ENCODE measurements at regions not wholly inside any gene's neighbourhood (a gene's known extent, or its start where the extent isn't known, plus 50 kb on each side); places are given as distances from the start of the nearest gene placed in this dataset.

DNA sequence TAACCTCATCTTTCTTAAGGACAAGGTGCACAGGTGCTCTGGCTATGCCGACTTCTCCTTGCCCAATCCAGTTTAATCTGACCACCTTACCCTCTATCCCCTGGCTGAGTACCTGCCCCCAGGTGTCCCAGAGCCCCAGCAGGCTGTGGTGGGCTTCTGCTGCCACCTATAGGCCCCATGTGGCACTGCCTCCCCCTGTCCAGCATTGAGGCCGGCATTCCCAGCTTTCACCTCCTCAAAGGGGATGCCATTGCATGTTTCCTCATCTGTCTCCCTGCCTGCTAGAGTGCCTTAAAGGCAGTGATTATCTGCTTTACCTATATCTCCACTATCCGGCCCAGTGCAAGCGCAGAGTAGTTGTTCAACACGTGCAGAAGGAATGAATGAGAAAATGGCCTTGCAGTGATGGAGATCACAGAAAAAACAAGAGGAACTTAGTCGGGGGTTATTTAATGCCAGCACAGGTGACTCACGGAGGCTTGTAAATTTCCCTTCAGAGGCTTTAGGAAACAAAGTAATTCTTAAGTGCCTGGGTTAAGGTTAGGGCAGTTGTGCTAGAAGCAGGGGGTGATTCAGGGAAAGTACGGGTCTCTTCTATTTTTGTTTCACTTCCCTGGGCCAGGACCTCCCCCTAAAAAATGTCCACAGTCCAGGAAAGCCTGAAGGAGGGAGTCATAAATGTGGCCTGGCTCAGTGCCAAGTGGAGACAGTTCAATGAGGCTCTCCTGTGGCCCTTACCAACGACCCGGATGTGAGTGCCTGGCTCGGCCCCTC, 131.8 kb upstream of the NGF start:
- H3K4me3 ChIP-seq (ENCODE audit: low read depth, low read length): no peak overlapping the region
- DNase-seq (ENCODE audit: low read depth): peak; percentile 28
- TF ChIP-seq, protein P1, sequence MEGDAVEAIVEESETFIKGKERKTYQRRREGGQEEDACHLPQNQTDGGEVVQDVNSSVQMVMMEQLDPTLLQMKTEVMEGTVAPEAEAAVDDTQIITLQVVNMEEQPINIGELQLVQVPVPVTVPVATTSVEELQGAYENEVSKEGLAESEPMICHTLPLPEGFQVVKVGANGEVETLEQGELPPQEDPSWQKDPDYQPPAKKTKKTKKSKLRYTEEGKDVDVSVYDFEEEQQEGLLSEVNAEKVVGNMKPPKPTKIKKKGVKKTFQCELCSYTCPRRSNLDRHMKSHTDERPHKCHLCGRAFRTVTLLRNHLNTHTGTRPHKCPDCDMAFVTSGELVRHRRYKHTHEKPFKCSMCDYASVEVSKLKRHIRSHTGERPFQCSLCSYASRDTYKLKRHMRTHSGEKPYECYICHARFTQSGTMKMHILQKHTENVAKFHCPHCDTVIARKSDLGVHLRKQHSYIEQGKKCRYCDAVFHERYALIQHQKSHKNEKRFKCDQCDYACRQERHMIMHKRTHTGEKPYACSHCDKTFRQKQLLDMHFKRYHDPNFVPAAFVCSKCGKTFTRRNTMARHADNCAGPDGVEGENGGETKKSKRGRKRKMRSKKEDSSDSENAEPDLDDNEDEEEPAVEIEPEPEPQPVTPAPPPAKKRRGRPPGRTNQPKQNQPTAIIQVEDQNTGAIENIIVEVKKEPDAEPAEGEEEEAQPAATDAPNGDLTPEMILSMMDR (IDR thresholded peaks at IDR 0.05; ENCODE audit: insufficient read depth, low read depth, low read length, missing control alignments): peak; percentile 90

DNA sequence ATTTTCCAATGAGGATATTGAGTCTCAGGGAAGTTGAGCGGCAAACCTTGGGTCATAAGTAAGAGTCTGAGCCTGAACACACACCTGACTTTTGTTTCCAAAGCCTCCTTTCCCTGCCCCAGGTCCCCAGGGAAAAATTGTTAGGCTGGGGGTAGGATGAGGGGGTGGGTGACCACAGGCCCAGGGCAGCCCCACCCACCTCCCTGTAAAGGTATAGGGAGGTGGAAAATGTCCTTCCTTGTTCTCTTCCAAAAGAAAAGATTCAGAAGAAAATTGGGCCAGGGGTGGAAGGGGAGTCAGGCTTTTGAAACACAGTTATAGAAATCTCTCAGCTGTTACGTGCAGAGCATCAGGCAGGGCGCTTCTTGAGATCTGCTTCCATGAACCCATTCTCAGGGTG, 129.7 kb upstream of the NGF start:
- no peak for DNase-seq (ENCODE audit: low read depth)
- TF ChIP-seq, protein P1 (IDR thresholded peaks at IDR 0.05; ENCODE audit: insufficient read depth, low read depth, low read length, missing control alignments): no peak
- no peak overlapping the region for H3K4me3 ChIP-seq (ENCODE audit: low read depth, low read length)

DNA sequence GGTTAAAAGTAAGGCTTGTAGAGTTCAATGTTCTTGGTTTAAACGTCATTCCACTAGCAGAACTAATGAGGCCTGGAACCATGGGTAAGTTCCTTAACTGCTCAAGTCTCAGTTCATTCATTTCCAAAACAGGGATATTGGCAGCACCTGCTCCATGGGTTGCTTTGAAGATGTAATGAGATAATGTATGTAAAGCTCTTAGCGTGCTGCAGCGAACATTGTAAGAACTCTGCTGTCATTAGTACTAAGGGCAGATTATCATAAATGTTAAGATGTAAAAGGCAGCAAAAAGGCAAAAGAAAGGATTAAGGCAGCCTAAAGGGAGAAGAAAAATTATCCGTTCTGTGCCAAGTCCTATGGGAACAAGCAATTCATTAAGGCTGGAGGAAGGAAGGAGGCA, 129.1 kb upstream of the NGF start:
- DNase-seq (ENCODE audit: low read depth): no peak
- TF ChIP-seq, protein P1 (IDR thresholded peaks at IDR 0.05; ENCODE audit: insufficient read depth, low read depth, low read length, missing control alignments): no peak
- H3K4me3 ChIP-seq (ENCODE audit: low read depth, low read length): no peak overlapping the region

DNA sequence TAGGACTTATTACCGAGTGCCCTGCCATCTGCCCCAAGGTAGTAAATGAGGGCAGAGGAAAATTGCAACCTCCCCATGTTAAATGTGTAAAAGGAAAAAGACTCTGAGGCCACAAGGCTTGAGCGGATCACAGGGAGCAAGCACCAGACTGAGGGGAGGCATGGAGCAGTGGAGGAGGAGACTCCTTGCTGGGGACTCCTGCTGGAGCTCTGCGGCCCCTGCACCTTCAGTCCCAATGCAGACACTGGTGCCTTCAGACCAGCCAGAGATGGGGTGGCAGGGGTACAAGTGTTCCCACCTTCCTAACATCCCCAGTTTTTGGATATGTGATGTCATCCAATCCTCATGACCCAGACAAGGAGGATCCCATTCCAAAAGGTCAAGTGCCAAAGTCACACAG, 128.4 kb upstream of the NGF start:
- TF ChIP-seq, protein P1 (IDR thresholded peaks at IDR 0.05; ENCODE audit: insufficient read depth, low read depth, low read length, missing control alignments): no peak
- no peak overlapping the region for H3K4me3 ChIP-seq (ENCODE audit: low read depth, low read length)
- no peak for DNase-seq (ENCODE audit: low read depth)

DNA sequence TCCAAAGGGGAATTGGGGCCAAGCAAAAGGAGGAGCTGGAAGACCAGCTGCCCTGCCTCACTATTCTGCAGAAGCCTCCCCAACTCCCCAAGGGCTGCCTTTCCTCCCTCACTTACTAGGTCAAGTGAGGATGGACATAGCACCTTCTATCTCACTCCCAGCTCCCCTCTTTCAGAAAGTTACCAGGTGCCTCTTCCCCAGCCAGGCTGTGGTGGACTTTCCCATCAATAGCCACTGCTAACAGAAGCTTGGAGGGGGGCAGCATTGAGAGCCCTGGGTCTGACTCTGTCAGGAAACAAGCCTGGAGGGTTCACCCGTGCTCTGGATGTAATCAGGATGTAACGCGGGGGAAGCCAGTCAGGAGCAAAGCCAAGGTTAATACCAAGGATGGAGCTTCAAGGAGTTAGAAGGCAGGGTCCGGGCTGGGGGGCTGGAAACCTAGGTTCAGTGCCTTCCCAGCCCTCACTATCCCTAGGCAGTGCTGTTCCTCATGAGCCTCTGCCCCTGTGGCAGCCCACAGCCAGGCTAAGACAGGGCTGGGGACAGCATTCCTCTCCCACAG, 127.8 kb upstream of the NGF start:
- no peak for DNase-seq (ENCODE audit: low read depth)
- H3K4me3 ChIP-seq (ENCODE audit: low read depth, low read length): no peak overlapping the region
- TF ChIP-seq, protein P1 (IDR thresholded peaks at IDR 0.05; ENCODE audit: insufficient read depth, low read depth, low read length, missing control alignments): no peak

DNA sequence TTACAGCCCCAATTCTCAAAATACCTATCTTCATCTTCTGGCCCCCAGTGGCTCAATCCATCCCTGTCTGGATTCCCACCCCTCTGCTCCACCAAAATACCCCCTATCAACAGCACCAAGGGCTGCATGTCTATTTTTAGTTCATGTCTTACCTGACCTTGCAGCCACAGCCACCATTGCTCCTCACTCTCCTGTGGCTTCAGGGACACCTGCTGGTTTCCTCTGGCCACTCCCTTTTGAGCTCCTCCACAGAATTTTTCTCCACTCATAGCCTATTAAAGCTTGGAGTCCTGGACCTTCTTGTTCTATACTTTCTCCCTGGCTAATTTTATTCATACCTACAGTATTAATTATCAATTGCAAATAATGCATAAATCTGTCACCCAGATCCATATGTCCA, 125.3 kb upstream of the NGF start:
- no peak overlapping the region for H3K4me3 ChIP-seq (ENCODE audit: low read depth, low read length)
- TF ChIP-seq, protein P1 (IDR thresholded peaks at IDR 0.05; ENCODE audit: insufficient read depth, low read depth, low read length, missing control alignments): no peak
- no peak for DNase-seq (ENCODE audit: low read depth)

Data from GM12865 (cell line).